CD4-positive, alpha-beta T cell treated with Interleukin-15 for 4 hours (primary cell): ENCODE measurements at regions not wholly inside any gene's neighbourhood (a gene's known extent, or its start where the extent isn't known, plus 50 kb on each side); places are given as distances from the start of the nearest gene placed in this dataset.

ENCODE experiments used
- DNase-seq: peaks from one replicate; pipeline ENCODE4 v3.0.0-alpha.2; 2020; ENCODE audit warnings: low spot score

- DNase-seq = no peak
These were observed 123.2 kb downstream of the KCNS3 start for GRCh38 chr2:18001671-18002070.

- no peak for DNase-seq
These were observed 118.5 kb downstream of the KCNS3 start for GRCh38 chr2:17996978-17997377.

GRCh38 chr2:17995593-17995992 is 117.1 kb downstream of the KCNS3 start:
- DNase-seq = no peak
